GM18858 (cell line): ENCODE measurements at regions not wholly inside any gene's neighbourhood (a gene's known extent, or its start where the extent isn't known, plus 50 kb on each side); places are given as distances from the start of the nearest gene placed in this dataset.
"Not testable (repeated sequence)": the region's sequence is repeated elsewhere in the genome, so short reads cannot be mapped to it uniquely, and the experiment has no call there.

ENCODE experiments used
- ATAC-seq: cut with Tn5 transposase; IDR thresholded peaks from one replicate; pipeline ENCODE4 v1.9.1; 2021; ENCODE audit not compliant: unreplicated experiment

DNA sequence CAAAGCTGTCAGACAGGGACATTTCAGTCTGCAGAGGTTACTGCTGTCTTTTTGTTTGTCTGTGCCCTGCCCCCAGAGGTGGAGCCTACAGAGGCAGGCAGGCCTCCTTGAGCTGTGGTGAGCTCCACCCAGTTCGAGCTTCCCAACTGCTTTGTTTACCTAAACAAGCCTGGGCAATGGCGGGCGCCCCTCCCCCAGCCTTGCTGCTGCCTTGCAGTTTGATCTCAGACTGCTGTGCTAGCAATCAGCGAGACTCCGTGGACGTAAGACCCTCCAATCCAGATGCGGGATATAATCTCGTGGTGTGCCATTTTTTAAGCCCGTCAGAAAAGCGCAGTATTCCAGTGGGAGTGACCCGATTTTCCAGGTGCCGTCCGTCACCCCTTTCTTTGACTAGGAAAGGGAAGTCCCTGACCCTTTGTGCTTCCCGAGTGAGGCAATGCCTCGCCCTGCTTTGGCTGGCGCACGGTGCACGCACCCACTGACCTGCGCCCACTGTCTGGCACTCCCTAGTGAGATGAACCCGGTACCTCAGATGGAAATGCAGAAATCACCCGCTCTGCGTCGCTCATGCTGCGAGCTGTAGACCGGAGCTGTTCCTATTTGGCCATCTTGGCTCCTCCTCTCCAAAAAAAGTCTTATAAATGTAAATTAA lies 54.1 kb upstream of the RIMS1 start:
- ATAC-seq: not testable (repeated sequence)
